ENCODE measurements at regions not wholly inside any gene's neighbourhood (a gene's known extent, or its start where the extent isn't known, plus 50 kb on each side); places are given as distances from the start of the nearest gene placed in this dataset.

DNA sequence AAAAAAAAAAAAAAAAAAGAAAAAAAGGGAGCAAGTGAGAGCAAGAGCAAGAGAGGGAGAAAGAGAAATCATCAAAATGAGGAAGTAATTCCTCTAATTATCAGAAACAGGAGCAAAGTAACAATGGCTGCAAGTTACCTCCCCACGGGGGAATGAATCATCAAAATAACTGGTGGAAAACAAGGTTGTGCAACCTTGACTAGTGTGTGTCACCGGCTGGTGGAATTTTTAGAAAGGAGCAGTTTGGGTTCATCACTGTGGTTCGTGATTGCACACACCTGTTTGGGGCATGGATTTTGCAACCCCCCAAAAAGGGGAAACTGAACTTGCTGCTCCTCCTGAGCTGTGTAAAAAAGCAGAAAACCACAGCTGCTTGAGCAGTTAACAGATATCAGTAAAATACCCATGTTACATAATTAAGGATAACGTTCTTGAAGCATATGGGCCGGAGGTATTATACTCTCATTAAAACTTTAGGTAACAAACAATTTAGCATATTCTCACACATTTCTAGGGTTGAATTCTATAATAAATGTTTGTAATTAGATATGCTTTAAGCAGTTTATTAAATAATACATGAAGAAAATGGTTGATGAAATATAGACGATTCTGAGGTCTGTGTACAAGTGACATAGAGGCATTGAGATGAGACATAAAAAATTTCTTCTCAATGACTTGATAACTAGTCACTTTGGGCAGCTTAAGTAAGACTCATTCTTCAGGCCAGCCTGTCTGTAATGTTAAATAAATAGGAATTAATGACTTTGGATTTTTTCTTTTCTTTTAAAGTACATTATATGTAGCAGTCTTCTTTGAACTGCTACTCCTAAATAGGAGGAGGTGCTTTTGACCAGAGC is 184.2 kb upstream of the ZEB2 start:
- Mint-ChIP-seq H3K4me3 (no peak overlapping the region), H3K36me3 (no peaks in the 10 kb centered on the region), H3K9me3 (no peaks in the 10 kb centered on the region), H3K27ac (peak overlapping the region; percentile 32), H3K27me3 (peaks cover 2% of the 10 kb centered on the region), H3K4me1 (no peaks in the 10 kb centered on the region)

- no peak overlapping the region for H3K27ac Mint-ChIP-seq
- no peaks in the 10 kb centered on the region for H3K36me3 Mint-ChIP-seq
- H3K4me1 Mint-ChIP-seq: no peaks in the 10 kb centered on the region
- H3K4me3 Mint-ChIP-seq: no peak overlapping the region
- H3K9me3 Mint-ChIP-seq: no peaks in the 10 kb centered on the region
- peaks cover 2% of the 10 kb centered on the region for H3K27me3 Mint-ChIP-seq
Measured at GRCh38 chr2:144702051-144702450, 182.1 kb upstream of the ZEB2 start.

DNA sequence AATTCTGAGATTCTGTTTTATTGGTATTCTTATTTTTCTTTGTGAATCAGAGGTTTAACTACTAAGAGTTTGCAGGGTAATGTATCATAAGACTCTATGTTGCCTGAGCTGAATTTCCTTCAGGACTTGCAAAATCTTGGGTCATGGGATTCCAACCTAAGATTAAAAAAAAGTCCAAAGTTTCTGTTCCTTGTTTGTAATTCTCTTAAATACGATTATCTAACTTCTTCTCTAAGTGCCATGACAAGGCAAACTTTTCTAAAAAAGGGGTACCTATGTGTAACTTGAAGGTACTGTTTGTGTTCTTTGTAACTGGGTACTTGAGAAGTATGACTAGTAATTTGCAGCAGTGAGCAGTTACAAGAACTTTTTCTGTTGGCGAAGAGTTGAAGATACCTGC is 181.3 kb upstream of the ZEB2 start:
- H3K27ac Mint-ChIP-seq: no peak overlapping the region
- no peaks in the 10 kb centered on the region for H3K4me1 Mint-ChIP-seq
- H3K4me3 Mint-ChIP-seq: no peak overlapping the region
- H3K9me3 Mint-ChIP-seq: no peaks in the 10 kb centered on the region
- H3K27me3 Mint-ChIP-seq: peaks cover 2% of the 10 kb centered on the region
- H3K36me3 Mint-ChIP-seq: no peaks in the 10 kb centered on the region

DNA sequence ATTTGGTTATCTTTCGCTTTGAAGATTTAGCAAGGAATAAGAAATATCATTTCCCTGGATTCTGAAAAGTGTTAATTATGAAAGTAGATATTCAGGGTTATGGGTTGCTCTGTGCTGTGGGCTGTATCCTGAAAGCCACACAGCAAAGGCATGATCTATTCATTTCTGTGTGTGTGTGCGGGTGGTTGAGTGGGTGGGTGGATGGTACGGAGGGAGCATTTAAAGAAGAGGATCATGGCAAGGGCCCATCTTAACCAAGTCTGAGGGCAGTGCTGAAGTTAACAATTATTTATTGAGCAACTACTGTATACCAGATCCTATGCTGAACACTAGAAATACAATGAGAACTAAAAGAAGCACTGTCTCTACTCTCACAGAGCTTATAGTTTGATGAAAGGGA is 178.2 kb upstream of the ZEB2 start:
- no peaks in the 10 kb centered on the region for H3K36me3 Mint-ChIP-seq
- peaks cover 2% of the 10 kb centered on the region for H3K27me3 Mint-ChIP-seq
- no peaks in the 10 kb centered on the region for H3K9me3 Mint-ChIP-seq
- no peak overlapping the region for H3K27ac Mint-ChIP-seq
- no peak overlapping the region for H3K4me3 Mint-ChIP-seq
- H3K4me1 Mint-ChIP-seq: no peaks in the 10 kb centered on the region

DNA sequence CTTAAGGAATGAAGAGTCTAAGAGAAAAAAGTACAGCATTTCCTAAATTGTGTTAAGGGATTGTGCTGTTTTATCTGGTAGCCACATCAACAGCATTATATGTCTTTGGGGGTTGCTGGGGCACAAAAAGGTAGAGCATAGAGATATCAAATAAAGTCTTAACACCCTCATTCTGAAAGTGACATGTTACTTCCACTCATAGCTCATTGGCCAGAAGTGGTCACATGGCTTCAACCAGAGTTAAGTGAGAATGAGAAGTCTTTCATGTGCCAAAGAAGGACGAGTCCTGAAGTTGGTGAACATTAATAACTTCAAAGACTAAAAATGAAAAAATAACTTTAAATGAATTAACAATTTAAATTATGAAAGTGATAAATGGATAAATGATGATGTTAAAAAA is 175.7 kb upstream of the ZEB2 start:
- Mint-ChIP-seq H3K27ac (no peak overlapping the region), H3K36me3 (no peaks in the 10 kb centered on the region), H3K4me3 (no peak overlapping the region), H3K27me3 (no peaks in the 10 kb centered on the region), H3K4me1 (no peaks in the 10 kb centered on the region), H3K9me3 (no peaks in the 10 kb centered on the region)

GRCh38 chr2:144694456-144694855 is 174.5 kb upstream of the ZEB2 start:
- H3K27ac Mint-ChIP-seq: no peak overlapping the region
- H3K27me3 Mint-ChIP-seq: peaks cover 1% of the 10 kb centered on the region
- no peaks in the 10 kb centered on the region for H3K36me3 Mint-ChIP-seq
- H3K4me1 Mint-ChIP-seq: no peaks in the 10 kb centered on the region
- H3K9me3 Mint-ChIP-seq: no peaks in the 10 kb centered on the region
- H3K4me3 Mint-ChIP-seq: no peak overlapping the region

DNA sequence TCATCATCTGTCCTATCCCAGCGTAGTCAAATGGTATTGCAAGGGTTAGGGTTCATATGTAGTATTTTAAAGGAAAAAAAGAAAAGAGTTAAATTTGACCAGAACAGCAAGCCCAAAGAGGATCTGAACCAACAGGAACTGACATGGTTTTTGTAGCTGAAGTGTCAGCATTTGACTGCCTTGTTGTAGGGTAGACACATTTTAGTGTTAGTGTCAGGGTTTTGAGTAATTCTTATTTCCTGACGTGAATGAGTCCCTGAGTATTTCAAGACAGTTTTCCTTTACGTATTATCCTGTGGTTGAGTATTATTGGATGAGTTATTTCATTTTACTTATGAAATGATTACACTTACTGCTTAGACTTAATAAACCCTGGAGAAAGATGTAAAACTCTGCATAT is 173.3 kb upstream of the ZEB2 start:
- Mint-ChIP-seq H3K27me3 (peaks cover 1% of the 10 kb centered on the region), H3K9me3 (no peaks in the 10 kb centered on the region), H3K4me1 (no peaks in the 10 kb centered on the region), H3K4me3 (no peak overlapping the region), H3K27ac (no peak overlapping the region), H3K36me3 (no peaks in the 10 kb centered on the region)

DNA sequence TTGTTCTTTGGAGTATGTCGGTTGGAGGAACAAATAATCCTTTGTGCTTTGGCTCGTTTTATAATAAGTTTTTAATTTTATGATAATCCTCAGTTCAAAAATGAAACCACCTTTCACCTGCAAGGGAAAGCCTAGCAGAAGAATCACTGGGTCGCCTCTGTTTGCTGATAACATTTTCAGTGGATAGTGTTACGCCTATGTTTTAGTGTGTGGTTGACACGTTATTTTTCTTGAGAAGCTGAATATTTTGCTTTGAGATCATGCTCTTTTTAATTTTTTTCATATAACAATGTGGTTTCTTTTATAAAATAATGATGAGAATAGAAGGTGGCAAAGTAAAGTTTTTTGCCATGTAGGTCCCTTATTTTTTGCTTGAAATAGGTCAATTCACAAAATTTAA is 172.7 kb upstream of the ZEB2 start:
- no peak overlapping the region for H3K27ac Mint-ChIP-seq
- H3K27me3 Mint-ChIP-seq: peaks cover 1% of the 10 kb centered on the region
- no peaks in the 10 kb centered on the region for H3K36me3 Mint-ChIP-seq
- H3K9me3 Mint-ChIP-seq: no peaks in the 10 kb centered on the region
- no peak overlapping the region for H3K4me3 Mint-ChIP-seq
- no peaks in the 10 kb centered on the region for H3K4me1 Mint-ChIP-seq

DNA sequence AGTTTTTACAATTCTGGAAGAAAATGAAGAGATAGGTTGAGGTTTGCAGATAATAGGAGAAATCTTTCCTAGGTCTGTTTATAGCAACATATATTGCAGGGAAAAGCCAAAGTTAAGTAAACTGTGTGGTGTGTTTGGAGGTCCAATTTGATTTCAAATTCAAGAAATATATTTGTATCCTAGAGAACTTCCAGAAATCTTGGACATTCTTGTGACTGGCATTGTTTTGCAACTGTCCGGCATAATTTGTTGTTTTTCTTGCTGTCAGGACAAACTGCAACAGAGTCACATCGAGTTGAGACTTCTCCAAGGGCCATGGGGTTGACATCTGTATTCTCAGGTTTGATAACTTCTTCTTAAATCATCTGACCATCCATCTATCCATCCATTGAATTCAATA is 170.9 kb upstream of the ZEB2 start:
- Mint-ChIP-seq H3K4me1 (no peaks in the 10 kb centered on the region), H3K4me3 (no peak overlapping the region), H3K27me3 (peaks cover 1% of the 10 kb centered on the region), H3K27ac (no peak overlapping the region), H3K9me3 (no peaks in the 10 kb centered on the region), H3K36me3 (no peaks in the 10 kb centered on the region)

- Mint-ChIP-seq H3K9me3 (no peaks in the 10 kb centered on the region), H3K27ac (no peak overlapping the region), H3K4me3 (no peak overlapping the region), H3K27me3 (peaks cover 3% of the 10 kb centered on the region), H3K4me1 (no peaks in the 10 kb centered on the region), H3K36me3 (no peaks in the 10 kb centered on the region)
Measured at GRCh38 chr2:144686518-144687215, 166.7 kb upstream of the ZEB2 start.

- Mint-ChIP-seq H3K4me1 (no peaks in the 10 kb centered on the region), H3K27ac (no peak overlapping the region), H3K27me3 (peaks cover 2% of the 10 kb centered on the region), H3K9me3 (no peaks in the 10 kb centered on the region), H3K36me3 (no peaks in the 10 kb centered on the region), H3K4me3 (no peak overlapping the region)
Measured at GRCh38 chr2:144683966-144684365, 164.0 kb upstream of the ZEB2 start.

DNA sequence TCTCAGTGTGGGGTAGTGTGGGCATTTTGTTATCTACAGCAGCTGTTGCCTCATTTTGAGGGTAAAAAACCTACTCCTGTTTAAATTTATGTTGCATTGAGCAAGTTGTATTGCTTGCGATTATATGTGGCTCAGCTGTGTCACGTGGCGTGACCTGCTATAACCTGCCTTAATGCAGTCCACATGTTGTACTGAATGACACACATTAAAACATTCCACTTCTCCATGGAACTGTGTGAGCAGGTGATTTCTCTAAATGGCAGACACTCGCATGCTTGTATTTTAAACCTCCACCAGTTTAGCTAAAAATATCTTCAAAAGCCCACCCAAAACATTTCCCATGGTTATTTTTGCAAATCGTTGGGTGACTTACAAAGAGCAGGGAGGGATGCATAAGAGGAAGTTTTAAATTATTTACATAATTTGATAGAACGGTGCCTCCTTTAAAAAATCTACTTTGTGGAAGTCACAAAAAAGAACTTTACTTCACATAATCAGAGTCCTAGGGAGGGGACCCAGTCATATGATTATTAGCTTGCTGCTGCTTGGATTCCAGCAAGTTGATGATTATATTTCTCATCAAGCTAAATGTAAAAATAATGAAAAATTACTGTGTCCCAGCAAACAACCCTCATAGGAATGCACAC is 163.3 kb upstream of the ZEB2 start:
- no peaks in the 10 kb centered on the region for H3K9me3 Mint-ChIP-seq
- H3K4me3 Mint-ChIP-seq: no peak overlapping the region
- H3K27me3 Mint-ChIP-seq: peaks cover 2% of the 10 kb centered on the region
- H3K36me3 Mint-ChIP-seq: no peaks in the 10 kb centered on the region
- no peak overlapping the region for H3K27ac Mint-ChIP-seq
- no peaks in the 10 kb centered on the region for H3K4me1 Mint-ChIP-seq

DNA sequence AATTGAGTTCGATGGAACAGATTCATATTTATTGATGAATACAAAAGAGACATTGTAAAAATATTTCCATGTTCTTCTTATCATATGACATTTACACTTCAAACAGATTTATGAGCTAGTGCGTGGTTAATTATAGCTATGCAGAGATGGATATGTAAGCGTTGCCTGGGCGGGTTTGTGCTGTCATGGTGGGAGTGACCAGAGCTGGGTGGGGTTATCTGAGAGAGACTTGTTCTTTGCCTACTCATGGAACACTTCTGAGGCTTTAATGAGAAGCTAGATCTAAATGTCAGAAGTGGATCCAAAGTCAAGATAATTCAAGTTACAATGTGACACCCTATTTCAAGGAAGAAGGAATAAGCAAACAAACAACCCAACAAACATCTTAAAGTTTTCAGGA is 162.3 kb upstream of the ZEB2 start:
- no peak overlapping the region for H3K27ac Mint-ChIP-seq
- H3K4me1 Mint-ChIP-seq: no peaks in the 10 kb centered on the region
- H3K9me3 Mint-ChIP-seq: no peaks in the 10 kb centered on the region

GRCh38 chr2:144681389-144681788 is 161.5 kb upstream of the ZEB2 start:
- Mint-ChIP-seq H3K36me3 (no peaks in the 10 kb centered on the region), H3K27ac (no peak overlapping the region), H3K4me1 (no peaks in the 10 kb centered on the region), H3K27me3 (peaks cover 2% of the 10 kb centered on the region), H3K9me3 (no peaks in the 10 kb centered on the region), H3K4me3 (no peak overlapping the region)

More for the DNA sequence above, 162.3 kb upstream of the ZEB2 start:
- Mint-ChIP-seq H3K27me3 (peaks cover 2% of the 10 kb centered on the region), H3K36me3 (no peaks in the 10 kb centered on the region), H3K4me3 (no peak overlapping the region)

DNA sequence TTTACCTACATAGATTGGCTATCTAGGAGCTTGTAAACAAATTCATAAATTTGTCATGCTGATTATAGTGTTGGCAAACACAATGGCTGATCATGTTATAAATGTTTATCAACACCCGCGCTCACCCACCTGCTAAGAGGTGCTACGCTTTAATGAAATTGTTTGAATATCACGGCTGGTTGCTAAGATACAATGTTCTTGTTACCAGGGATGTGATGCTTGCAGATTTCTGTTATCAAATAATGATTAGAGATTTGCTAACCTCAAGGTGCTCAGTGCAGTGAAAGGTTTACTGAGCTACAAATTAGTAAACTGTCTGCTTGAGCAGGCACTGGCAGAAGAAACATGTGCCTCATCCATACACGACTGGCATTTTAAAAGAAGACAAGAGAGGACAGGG is 160.0 kb upstream of the ZEB2 start:
- no peak overlapping the region for H3K4me3 Mint-ChIP-seq
- no peak overlapping the region for H3K27ac Mint-ChIP-seq
- H3K27me3 Mint-ChIP-seq: no peaks in the 10 kb centered on the region
- H3K9me3 Mint-ChIP-seq: no peaks in the 10 kb centered on the region
- no peaks in the 10 kb centered on the region for H3K4me1 Mint-ChIP-seq
- no peaks in the 10 kb centered on the region for H3K36me3 Mint-ChIP-seq

DNA sequence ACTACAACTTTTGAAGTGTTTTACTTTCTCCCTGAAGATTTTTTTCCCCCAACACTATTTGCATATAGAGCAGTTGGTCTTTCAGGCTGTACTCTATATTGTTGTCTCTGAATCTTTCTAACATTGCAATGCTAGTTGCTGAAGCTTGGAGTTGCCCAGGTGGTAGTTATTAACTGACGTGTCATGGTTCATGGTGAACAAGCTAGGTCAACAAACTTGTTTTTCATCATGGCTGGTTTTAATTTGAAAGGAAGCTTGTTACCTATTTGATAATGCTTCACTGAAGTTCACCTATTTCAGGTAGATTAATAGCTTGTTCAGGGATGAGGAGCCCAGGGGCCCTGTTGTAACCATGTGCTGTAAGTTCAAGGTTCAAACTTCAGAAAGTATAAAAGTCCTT is 158.8 kb upstream of the ZEB2 start:
- no peak overlapping the region for H3K4me3 Mint-ChIP-seq
- H3K27ac Mint-ChIP-seq: no peak overlapping the region
- H3K9me3 Mint-ChIP-seq: no peaks in the 10 kb centered on the region
- H3K36me3 Mint-ChIP-seq: no peaks in the 10 kb centered on the region
- H3K27me3 Mint-ChIP-seq: no peaks in the 10 kb centered on the region
- no peaks in the 10 kb centered on the region for H3K4me1 Mint-ChIP-seq

Measured in activated naive CD4-positive, alpha-beta T cell treated with anti-CD3 and anti-CD28 coated beads, Interleukin-2, amount 50 U/mL, for 24 hours (primary cell).